Glutamatergic neuron (in vitro differentiated cells): ENCODE measurements at regions not wholly inside any gene's neighbourhood (a gene's known extent, or its start where the extent isn't known, plus 50 kb on each side); places are given as distances from the start of the nearest gene placed in this dataset.

Source experiments
- DNase-seq: peaks from one replicate; pipeline ENCODE4 v3.0.0; 2022
- H3K27ac Mint-ChIP-seq: one replicate; pipeline ENCODE4 v1.8.0; 2020; ENCODE audit warnings: mild to moderate bottlenecking, mixed read lengths, inconsistent platforms; ENCODE audit not compliant: unreplicated experiment
- H3K27me3 Mint-ChIP-seq: one replicate; pipeline ENCODE4 v1.8.0; 2020; ENCODE audit warnings: mild to moderate bottlenecking, moderate library complexity, mixed read lengths, inconsistent platforms; ENCODE audit not compliant: unreplicated experiment
- H3K36me3 Mint-ChIP-seq: one replicate; pipeline ENCODE4 v1.8.0; 2020; ENCODE audit warnings: mild to moderate bottlenecking, mixed read lengths, inconsistent platforms; ENCODE audit not compliant: unreplicated experiment
- H3K4me1 Mint-ChIP-seq: one replicate; pipeline ENCODE4 v1.8.0; 2020; ENCODE audit warnings: mild to moderate bottlenecking, low read depth, mixed read lengths, inconsistent platforms; ENCODE audit not compliant: unreplicated experiment
- H3K4me3 Mint-ChIP-seq: one replicate; pipeline ENCODE4 v1.8.0; 2020; ENCODE audit warnings: mild to moderate bottlenecking, mixed read lengths, inconsistent platforms; ENCODE audit not compliant: unreplicated experiment
- H3K9me3 Mint-ChIP-seq: one replicate; pipeline ENCODE4 v1.8.0; 2020; ENCODE audit warnings: mild to moderate bottlenecking, moderate library complexity, mixed read lengths, inconsistent platforms; ENCODE audit not compliant: unreplicated experiment
- CTCF ChIP-seq: fragments of 200-600 bp; sonication (generic); IDR thresholded peaks from one replicate; pipeline ENCODE4 v1.5.0; 2021; ENCODE audit not compliant: partially characterized antibody, unreplicated experiment

GRCh38 chr11:111093061-111093460 lies 152.5 kb upstream of the POU2AF2 start:
- Mint-ChIP-seq H3K9me3 (no peaks in the 10 kb centered on the region), H3K4me3 (no peak overlapping the region), H3K27ac (no peak overlapping the region), H3K4me1 (peaks cover 9% of the 10 kb centered on the region), H3K27me3 (no peaks in the 10 kb centered on the region), H3K36me3 (no peaks in the 10 kb centered on the region)
- no peak for TF ChIP-seq CTCF
- DNase-seq, result no peak

DNA sequence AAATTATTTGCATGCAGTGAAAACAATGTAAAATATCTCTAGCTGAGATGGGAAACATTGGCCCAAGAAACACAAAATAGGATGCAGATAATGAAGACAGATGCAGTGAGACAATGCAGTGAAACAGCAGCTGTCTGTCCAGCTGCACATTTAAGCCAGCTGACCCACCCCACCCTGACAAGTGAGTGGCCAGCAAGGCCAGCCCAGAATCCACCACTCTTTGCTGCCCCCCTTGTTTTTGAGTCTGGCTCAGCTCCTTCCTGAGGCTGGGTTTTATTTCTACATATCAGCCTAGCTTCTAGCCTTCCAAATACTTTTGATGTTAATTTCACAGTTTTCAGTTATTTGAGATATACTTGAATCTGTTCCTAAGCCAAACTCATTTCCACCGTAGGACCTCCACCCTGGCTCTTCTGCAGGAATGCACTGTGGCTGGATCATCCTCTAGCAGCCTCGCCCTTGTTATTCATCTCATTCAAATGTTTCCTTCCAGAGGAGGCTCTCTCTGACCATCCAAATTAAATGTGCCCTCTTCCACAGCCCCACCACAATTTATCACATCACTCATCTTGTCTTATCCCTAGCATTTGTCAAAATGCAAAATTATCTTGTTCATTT lies 154.1 kb upstream of the POU2AF2 start:
- H3K4me3 Mint-ChIP-seq, result no peak overlapping the region
- TF ChIP-seq CTCF, result no peak
- no peaks in the 10 kb centered on the region for H3K36me3 Mint-ChIP-seq
- peaks cover 12% of the 10 kb centered on the region for H3K4me1 Mint-ChIP-seq
- no peak for DNase-seq
- no peaks in the 10 kb centered on the region for H3K9me3 Mint-ChIP-seq
- peak overlapping the region; percentile 14 for H3K27ac Mint-ChIP-seq
- no peaks in the 10 kb centered on the region for H3K27me3 Mint-ChIP-seq

- peaks cover 4% of the 10 kb centered on the region for H3K9me3 Mint-ChIP-seq
- H3K4me3 Mint-ChIP-seq, result no peak overlapping the region
- H3K36me3 Mint-ChIP-seq, result no peaks in the 10 kb centered on the region
- peaks cover 20% of the 10 kb centered on the region for H3K4me1 Mint-ChIP-seq
- peaks cover 4% of the 10 kb centered on the region for H3K27me3 Mint-ChIP-seq
- DNase-seq, result no peak
- no peak overlapping the region for H3K27ac Mint-ChIP-seq
- no peak for TF ChIP-seq CTCF
Observed at GRCh38 chr11:111089759-111090158, 155.8 kb upstream of the POU2AF2 start.

- no peak for DNase-seq
- H3K9me3 Mint-ChIP-seq, result peaks cover 4% of the 10 kb centered on the region
- no peak for TF ChIP-seq CTCF
- H3K36me3 Mint-ChIP-seq, result no peaks in the 10 kb centered on the region
- H3K27ac Mint-ChIP-seq, result no peak overlapping the region
- H3K4me1 Mint-ChIP-seq, result peaks cover 20% of the 10 kb centered on the region
- no peak overlapping the region for H3K4me3 Mint-ChIP-seq
- peaks cover 4% of the 10 kb centered on the region for H3K27me3 Mint-ChIP-seq
Observed at GRCh38 chr11:111088847-111089355, 156.6 kb upstream of the POU2AF2 start.

DNA sequence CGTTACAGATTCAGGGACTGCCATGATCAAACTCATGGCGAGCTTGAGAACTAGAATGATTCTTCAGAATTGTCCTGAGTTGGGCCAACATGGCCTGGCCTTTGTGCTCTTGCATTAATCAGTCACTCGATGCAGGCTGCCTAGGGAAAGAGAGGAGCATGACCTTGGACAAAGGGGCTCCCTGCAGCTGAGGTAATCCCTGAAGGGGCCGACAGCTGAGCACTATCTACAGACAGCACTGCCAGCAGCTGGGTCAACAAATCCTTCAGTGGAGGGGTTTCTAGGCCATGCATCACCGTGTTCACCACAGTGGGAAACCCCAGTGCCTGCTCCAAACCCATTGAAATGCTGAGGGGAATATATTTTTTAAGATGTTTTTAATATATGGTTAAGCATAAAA lies 159.5 kb upstream of the POU2AF2 start:
- no peak for TF ChIP-seq CTCF
- H3K27ac Mint-ChIP-seq, result peak overlapping the region; percentile 93
- H3K4me3 Mint-ChIP-seq, result no peak overlapping the region
- no peaks in the 10 kb centered on the region for H3K36me3 Mint-ChIP-seq
- peaks cover 30% of the 10 kb centered on the region for H3K4me1 Mint-ChIP-seq
- H3K27me3 Mint-ChIP-seq, result peaks cover 4% of the 10 kb centered on the region
- H3K9me3 Mint-ChIP-seq, result peaks cover 4% of the 10 kb centered on the region
- peak; percentile 64 for DNase-seq
